ENCODE measurements at regions not wholly inside any gene's neighbourhood (a gene's known extent, or its start where the extent isn't known, plus 50 kb on each side); places are given as distances from the start of the nearest gene placed in this dataset.

- FAIRE-seq (no peak), ATAC-seq (no peak), DNase-seq (ENCODE audit: low read depth, low spot score) (no peak)
- Histone ChIP-seq H3K79me2 (ENCODE audit: control insufficient read depth, insufficient read depth, low read length) (no peaks in the 10 kb centered on the region), H4K20me1 (ENCODE audit: control insufficient read depth, insufficient read depth) (no peaks in the 10 kb centered on the region), H3K9ac (ENCODE audit: control insufficient read depth, insufficient read depth, low read length) (no peak overlapping the region), H3K27me3 (replicated peaks in 1 of 2; ENCODE audit: control insufficient read depth in 2 of 2, insufficient read depth in 2 of 2, low read length in 1 of 2) (no peaks in the 10 kb centered on the region), H3K4me2 (ENCODE audit: control insufficient read depth, insufficient read depth) (no peak overlapping the region), H3K27ac (ENCODE audit: control insufficient read depth, insufficient read depth) (no peak overlapping the region), H3K9me3 (replicated peaks; ENCODE audit: control insufficient read depth, insufficient read depth, low read length) (no peaks in the 10 kb centered on the region; the same call in 2 of the 3 replicates), H3K4me1 (ENCODE audit: control insufficient read depth, insufficient read depth, low read length) (no peaks in the 10 kb centered on the region), H2AFZ (ENCODE audit: control insufficient read depth, low read depth, low read length) (no peak overlapping the region), H3K4me3 (no peak overlapping the region), H3K36me3 (ENCODE audit: control insufficient read depth in 2 of 2, insufficient read depth in 2 of 2, low read length in 1 of 2) (no peaks in the 10 kb centered on the region)
- ChIA-PET POLR2A (no interaction called here), CTCF (interaction anchor here (1.5 kb wide), 1 partner anchor 248 kb away, joined by 5 read pairs; no protein-coding TSS in a partner anchor), SMC1A (ENCODE audit: uncharacterized antibody, unreplicated experiment) (interaction anchor here (0.6 to 3.5 kb wide), 5 partner anchors 9 to 248 kb away, joined by 3 to 12 read pairs (median 3); no protein-coding TSS in a partner anchor), RAD21 (ENCODE audit: unreplicated experiment) (no interaction called here)
- intact Hi-C loops (cut with micrococcal nuclease; ENCODE audit: unreplicated experiment) (no loop called here), in situ Hi-C loops (cut with MboI) (no loop called here)
- no TSS peak for BruUV-seq (replicated peaks)
- 24% methylated on average over 3 of the region's 3 CpGs for WGBS (ENCODE audit: insufficient coverage, insufficient replicate concordance, low lambda C conversion rate, missing lambda C conversion rate)
- no peak for TF ChIP-seq CHD4 (IDR thresholded peaks at IDR 0.05)
- no peak for TF ChIP-seq RELA (IDR thresholded peaks at IDR 0.05; ENCODE audit: borderline replicate concordance, partially characterized antibody)
- no peak for TF ChIP-seq SPI1 (IDR thresholded peaks at IDR 0.05; ENCODE audit: borderline replicate concordance, insufficient read depth, low read depth, low read length)
- no peak for TF ChIP-seq DPF2 (IDR thresholded peaks at IDR 0.05)
- TF ChIP-seq NRF1 (conservative IDR thresholded peaks at IDR 0.05; ENCODE audit: low read depth, low read length): no peak
- TF ChIP-seq POU2F2 (IDR thresholded peaks at IDR 0.05; ENCODE audit: borderline replicate concordance, low read depth, low read length): no peak
- no peak for TF ChIP-seq MXI1 (IDR thresholded peaks at IDR 0.05; ENCODE audit: low read depth, low read length)
These were observed 991.2 kb downstream of the UQCRFS1 start for GRCh38 chr19:28221736-28222135.

GRCh38 chr19:28218728-28219127, 994.2 kb downstream of the UQCRFS1 start:
- in situ Hi-C loops (cut with MboI): no loop called here
- FAIRE-seq: no peak
- intact Hi-C loops (cut with micrococcal nuclease; ENCODE audit: unreplicated experiment): no loop called here
- ChIA-PET SMC1A (ENCODE audit: uncharacterized antibody, unreplicated experiment) (interaction anchor here (0.9 to 4.5 kb wide), 5 partner anchors 104 to 245 kb away, joined by 3 to 19 read pairs (median 3); no protein-coding TSS in a partner anchor), POLR2A (no interaction called here), RAD21 (ENCODE audit: unreplicated experiment) (interaction anchor here (0.8 to 5.5 kb wide), 5 partner anchors 14 to 206 kb away, joined by 3 to 29 read pairs (median 4); no protein-coding TSS in a partner anchor), CTCF (interaction anchor here (0.5 to 1.1 kb wide), 3 partner anchors 62 to 245 kb away, joined by 3 to 5 read pairs (median 3); no protein-coding TSS in a partner anchor)
- no peaks in the 10 kb centered on the region for H4K20me1 ChIP-seq (ENCODE audit: control insufficient read depth, insufficient read depth)
- no peak overlapping the region for H2AFZ ChIP-seq (ENCODE audit: control insufficient read depth, low read depth, low read length)
- no peaks in the 10 kb centered on the region for H3K79me2 ChIP-seq (ENCODE audit: control insufficient read depth, insufficient read depth, low read length)
- no peak for ATAC-seq
- no peaks in the 10 kb centered on the region; the same call in 2 of the 3 replicates for H3K9me3 ChIP-seq (replicated peaks; ENCODE audit: control insufficient read depth, insufficient read depth, low read length)
- DNase-seq (ENCODE audit: low read depth, low spot score): no peak
- no peak overlapping the region for H3K27ac ChIP-seq (ENCODE audit: control insufficient read depth, insufficient read depth)
- BruUV-seq (replicated peaks): no TSS peak
- no peak overlapping the region for H3K4me3 ChIP-seq
- no peak overlapping the region for H3K4me2 ChIP-seq (ENCODE audit: control insufficient read depth, insufficient read depth)
- H3K9ac ChIP-seq (ENCODE audit: control insufficient read depth, insufficient read depth, low read length): no peak overlapping the region
- H3K36me3 ChIP-seq (ENCODE audit: control insufficient read depth in 2 of 2, insufficient read depth in 2 of 2, low read length in 1 of 2): no peaks in the 10 kb centered on the region
- 0% methylated on average over 5 of the region's 5 CpGs for WGBS (ENCODE audit: insufficient coverage, insufficient replicate concordance, low lambda C conversion rate, missing lambda C conversion rate)
- H3K27me3 ChIP-seq (replicated peaks in 1 of 2; ENCODE audit: control insufficient read depth in 2 of 2, insufficient read depth in 2 of 2, low read length in 1 of 2): no peaks in the 10 kb centered on the region
- no peaks in the 10 kb centered on the region for H3K4me1 ChIP-seq (ENCODE audit: control insufficient read depth, insufficient read depth, low read length)
- no peak for TF ChIP-seq ZSCAN29 (IDR thresholded peaks at IDR 0.05)
- TF ChIP-seq, protein P1, sequence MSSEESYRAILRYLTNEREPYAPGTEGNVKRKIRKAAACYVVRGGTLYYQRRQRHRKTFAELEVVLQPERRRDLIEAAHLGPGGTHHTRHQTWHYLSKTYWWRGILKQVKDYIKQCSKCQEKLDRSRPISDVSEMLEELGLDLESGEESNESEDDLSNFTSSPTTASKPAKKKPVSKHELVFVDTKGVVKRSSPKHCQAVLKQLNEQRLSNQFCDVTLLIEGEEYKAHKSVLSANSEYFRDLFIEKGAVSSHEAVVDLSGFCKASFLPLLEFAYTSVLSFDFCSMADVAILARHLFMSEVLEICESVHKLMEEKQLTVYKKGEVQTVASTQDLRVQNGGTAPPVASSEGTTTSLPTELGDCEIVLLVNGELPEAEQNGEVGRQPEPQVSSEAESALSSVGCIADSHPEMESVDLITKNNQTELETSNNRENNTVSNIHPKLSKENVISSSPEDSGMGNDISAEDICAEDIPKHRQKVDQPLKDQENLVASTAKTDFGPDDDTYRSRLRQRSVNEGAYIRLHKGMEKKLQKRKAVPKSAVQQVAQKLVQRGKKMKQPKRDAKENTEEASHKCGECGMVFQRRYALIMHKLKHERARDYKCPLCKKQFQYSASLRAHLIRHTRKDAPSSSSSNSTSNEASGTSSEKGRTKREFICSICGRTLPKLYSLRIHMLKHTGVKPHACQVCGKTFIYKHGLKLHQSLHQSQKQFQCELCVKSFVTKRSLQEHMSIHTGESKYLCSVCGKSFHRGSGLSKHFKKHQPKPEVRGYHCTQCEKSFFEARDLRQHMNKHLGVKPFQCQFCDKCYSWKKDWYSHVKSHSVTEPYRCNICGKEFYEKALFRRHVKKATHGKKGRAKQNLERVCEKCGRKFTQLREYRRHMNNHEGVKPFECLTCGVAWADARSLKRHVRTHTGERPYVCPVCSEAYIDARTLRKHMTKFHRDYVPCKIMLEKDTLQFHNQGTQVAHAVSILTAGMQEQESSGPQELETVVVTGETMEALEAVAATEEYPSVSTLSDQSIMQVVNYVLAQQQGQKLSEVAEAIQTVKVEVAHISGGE (CRISPR knock-in tag; IDR thresholded peaks at IDR 0.05): no peak
- no peak for TF ChIP-seq RAD21 (IDR thresholded peaks at IDR 0.05; ENCODE audit: insufficient read depth, low read depth, low read length)
- TF ChIP-seq CHD2 (IDR thresholded peaks at IDR 0.05; ENCODE audit: borderline replicate concordance, low read depth, low read length): no peak
- TF ChIP-seq STAT1 (conservative IDR thresholded peaks at IDR 0.05): no peak
- no peak for TF ChIP-seq BCL11A (IDR thresholded peaks at IDR 0.05; ENCODE audit: low read depth, low read length)
- no peak for TF ChIP-seq DPF2 (IDR thresholded peaks at IDR 0.05)
- TF ChIP-seq, protein P2, sequence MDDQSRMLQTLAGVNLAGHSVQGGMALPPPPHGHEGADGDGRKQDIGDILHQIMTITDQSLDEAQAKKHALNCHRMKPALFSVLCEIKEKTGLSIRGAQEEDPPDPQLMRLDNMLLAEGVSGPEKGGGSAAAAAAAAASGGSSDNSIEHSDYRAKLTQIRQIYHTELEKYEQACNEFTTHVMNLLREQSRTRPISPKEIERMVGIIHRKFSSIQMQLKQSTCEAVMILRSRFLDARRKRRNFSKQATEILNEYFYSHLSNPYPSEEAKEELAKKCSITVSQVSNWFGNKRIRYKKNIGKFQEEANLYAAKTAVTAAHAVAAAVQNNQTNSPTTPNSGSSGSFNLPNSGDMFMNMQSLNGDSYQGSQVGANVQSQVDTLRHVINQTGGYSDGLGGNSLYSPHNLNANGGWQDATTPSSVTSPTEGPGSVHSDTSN (IDR thresholded peaks at IDR 0.05; ENCODE audit: insufficient replicate concordance, low read depth, low read length): no peak
- TF ChIP-seq YY1 (IDR thresholded peaks at IDR 0.05; ENCODE audit: low read depth, low read length): no peak
